ENCODE measurements at regions not wholly inside any gene's neighbourhood (a gene's known extent, or its start where the extent isn't known, plus 50 kb on each side); places are given as distances from the start of the nearest gene placed in this dataset.

DNA sequence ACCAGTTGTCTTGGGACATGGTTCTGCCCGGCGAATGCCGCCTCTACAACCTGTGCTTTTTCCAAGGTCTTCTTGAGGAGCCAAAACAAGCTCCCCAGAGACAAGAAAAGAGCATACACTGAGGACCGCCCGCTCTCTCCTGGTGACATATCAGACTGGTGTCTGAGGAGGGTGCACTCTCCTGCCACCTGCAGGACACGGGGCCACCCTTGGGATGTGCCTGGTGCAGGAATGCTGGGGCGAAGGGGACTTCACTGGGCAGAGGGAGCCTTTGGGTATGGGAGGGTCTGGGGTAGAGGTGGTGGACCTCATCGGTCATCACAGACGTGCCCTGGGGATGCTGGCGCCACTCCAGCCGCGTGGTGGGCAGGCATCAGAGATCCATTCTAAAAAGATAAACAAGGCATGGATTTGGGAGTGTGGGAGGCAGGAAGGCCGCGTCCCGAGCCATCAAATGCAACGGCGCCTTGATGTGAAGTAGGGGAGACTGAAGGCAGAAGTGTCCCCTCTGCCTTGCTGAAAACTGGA, 163.3 kb downstream of the CD83 start:
- H3K4me3 ChIP-seq (ENCODE audit: low read depth, low read length) = no peak overlapping the region
- TF ChIP-seq, protein P1, sequence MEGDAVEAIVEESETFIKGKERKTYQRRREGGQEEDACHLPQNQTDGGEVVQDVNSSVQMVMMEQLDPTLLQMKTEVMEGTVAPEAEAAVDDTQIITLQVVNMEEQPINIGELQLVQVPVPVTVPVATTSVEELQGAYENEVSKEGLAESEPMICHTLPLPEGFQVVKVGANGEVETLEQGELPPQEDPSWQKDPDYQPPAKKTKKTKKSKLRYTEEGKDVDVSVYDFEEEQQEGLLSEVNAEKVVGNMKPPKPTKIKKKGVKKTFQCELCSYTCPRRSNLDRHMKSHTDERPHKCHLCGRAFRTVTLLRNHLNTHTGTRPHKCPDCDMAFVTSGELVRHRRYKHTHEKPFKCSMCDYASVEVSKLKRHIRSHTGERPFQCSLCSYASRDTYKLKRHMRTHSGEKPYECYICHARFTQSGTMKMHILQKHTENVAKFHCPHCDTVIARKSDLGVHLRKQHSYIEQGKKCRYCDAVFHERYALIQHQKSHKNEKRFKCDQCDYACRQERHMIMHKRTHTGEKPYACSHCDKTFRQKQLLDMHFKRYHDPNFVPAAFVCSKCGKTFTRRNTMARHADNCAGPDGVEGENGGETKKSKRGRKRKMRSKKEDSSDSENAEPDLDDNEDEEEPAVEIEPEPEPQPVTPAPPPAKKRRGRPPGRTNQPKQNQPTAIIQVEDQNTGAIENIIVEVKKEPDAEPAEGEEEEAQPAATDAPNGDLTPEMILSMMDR (IDR thresholded peaks at IDR 0.05; ENCODE audit: low read depth, low read length, missing control alignments) = no peak
- DNase-seq (ENCODE audit: low read depth) = no peak
- in situ Hi-C loops (cut with HindIII; ENCODE audit: low sequenced_read_pairs) = no loop called here

DNA sequence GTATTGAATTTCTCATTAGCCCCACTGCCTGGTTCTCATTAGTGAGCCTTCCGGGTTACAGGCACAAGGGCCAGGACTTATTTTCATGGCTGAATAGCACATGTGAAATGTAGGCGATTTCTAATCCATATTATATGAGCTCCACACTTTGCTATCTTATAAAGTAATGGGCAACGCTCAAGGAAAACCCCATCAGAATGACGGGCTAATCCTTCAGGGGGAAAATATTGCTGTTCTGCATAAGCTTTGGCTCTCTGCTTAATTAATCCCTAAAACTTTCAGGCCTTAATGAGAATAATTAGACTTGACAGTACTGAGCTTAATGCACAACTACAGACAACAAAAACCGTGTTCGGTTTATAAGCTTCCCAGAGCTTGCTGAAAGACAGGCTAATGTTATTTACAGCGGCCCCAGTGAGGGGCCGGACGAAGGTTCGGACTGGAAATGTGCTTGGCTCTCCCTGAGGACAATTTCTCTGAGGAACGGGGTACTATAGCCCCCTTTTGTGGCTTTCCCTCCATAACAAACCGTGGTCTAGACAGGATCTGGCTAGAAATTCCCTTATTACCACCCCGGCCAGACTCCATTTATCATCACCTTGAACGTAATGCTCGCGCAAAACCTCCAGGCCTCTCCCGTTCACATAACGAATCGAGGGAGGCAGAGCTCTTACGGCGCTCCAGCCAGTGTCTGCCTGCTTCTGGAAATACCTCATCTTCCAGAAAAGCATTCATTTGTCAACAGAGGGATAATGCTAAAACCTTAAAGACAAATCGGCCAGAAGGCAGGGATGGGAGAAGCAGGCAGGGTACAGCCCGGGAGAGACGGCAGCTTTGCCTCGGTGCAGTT, 164.5 kb downstream of the CD83 start:
- no peak for DNase-seq (ENCODE audit: low read depth)
- no peak overlapping the region for H3K4me3 ChIP-seq (ENCODE audit: low read depth, low read length)
- in situ Hi-C loops (cut with HindIII; ENCODE audit: low sequenced_read_pairs) = no loop called here
- TF ChIP-seq, protein P1 (IDR thresholded peaks at IDR 0.05; ENCODE audit: low read depth, low read length, missing control alignments) = no peak

GRCh38 chr6:14282854-14283505, 165.4 kb downstream of the CD83 start:
- in situ Hi-C loops (cut with HindIII; ENCODE audit: low sequenced_read_pairs) = no loop called here
- DNase-seq (ENCODE audit: low read depth) = no peak
- TF ChIP-seq, protein P1 (IDR thresholded peaks at IDR 0.05; ENCODE audit: low read depth, low read length, missing control alignments) = no peak
- H3K4me3 ChIP-seq (ENCODE audit: low read depth, low read length) = no peak overlapping the region

DNA sequence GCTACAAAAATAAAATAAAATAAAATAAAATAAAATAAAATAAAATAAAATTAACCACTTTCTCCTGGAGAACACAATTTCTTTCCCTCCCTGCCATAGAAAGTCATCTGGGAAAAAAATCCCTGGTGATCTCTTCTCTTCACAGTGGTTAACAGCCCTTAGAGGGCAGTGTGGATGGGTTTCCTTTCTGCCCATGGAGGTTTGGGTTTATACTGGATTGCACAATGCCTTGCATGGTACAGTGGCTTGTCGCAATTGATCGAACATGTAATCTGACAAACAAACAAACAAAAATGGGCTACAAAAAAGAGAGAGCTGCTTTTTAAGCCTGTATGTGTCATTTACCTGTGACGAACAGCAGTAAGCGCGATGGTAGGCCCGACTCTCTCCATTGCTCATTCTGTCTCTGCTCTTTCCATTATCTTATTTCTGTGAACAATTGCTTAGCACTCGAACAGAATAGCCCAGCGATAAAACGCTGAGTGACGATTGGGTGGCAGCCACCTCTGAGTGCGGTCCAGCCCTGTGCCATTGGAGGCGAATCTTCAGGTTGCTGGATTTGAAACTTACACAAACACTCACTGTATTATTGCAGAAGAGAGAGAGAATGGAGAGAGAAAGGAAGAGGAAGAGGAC, 166.1 kb downstream of the CD83 start:
- H3K4me3 ChIP-seq (ENCODE audit: low read depth, low read length) = no peak overlapping the region
- TF ChIP-seq, protein P1 (IDR thresholded peaks at IDR 0.05; ENCODE audit: low read depth, low read length, missing control alignments) = peak; percentile 13
- no peak for DNase-seq (ENCODE audit: low read depth)
- in situ Hi-C loops (cut with HindIII; ENCODE audit: low sequenced_read_pairs) = no loop called here

GRCh38 chr6:14284969-14285590, 167.5 kb downstream of the CD83 start:
- H3K4me3 ChIP-seq (ENCODE audit: low read depth, low read length) = no peak overlapping the region
- in situ Hi-C loops (cut with HindIII; ENCODE audit: low sequenced_read_pairs) = no loop called here
- TF ChIP-seq, protein P1 (IDR thresholded peaks at IDR 0.05; ENCODE audit: low read depth, low read length, missing control alignments) = no peak
- no peak for DNase-seq (ENCODE audit: low read depth)

DNA sequence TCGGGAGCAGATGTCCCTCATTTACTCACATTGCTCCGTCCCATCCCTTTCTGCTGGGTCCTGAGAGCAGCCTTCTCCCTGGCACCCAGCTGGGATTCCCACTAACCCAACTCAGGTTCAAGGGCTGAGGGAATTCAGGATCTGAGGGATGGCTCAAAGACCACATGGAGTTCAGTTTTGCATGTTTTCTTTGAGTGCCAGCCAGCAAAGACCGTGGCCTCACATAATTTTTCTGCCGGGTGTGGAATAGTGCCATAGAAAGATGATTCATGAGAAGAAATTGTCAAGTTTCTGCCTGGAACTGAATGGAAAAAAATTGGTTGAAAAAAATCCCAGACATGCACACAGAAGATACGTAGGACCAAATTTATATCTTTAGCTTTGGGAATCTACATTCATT, 168.6 kb downstream of the CD83 start:
- in situ Hi-C loops (cut with HindIII; ENCODE audit: low sequenced_read_pairs) = no loop called here
- TF ChIP-seq, protein P1 (IDR thresholded peaks at IDR 0.05; ENCODE audit: low read depth, low read length, missing control alignments) = no peak
- H3K4me3 ChIP-seq (ENCODE audit: low read depth, low read length) = no peak overlapping the region
- peak; percentile 88 for DNase-seq (ENCODE audit: low read depth)

All from astrocyte of the cerebellum (primary cell).